Mesodermal cell (in vitro differentiated cells): ENCODE measurements at regions not wholly inside any gene's neighbourhood (a gene's known extent, or its start where the extent isn't known, plus 50 kb on each side); places are given as distances from the start of the nearest gene placed in this dataset.
"Not testable (repeated sequence)": the region's sequence is repeated elsewhere in the genome, so short reads cannot be mapped to it uniquely, and the experiment has no call there.

Source experiments
- H3K27ac ChIP-seq: 2 replicates; pipeline ENCODE4 v1.7.0; 2013; ENCODE audit warnings: mild to moderate bottlenecking, low read depth, low read length, moderate library complexity; ENCODE audit not compliant: severe bottlenecking
- H3K36me3 ChIP-seq: 2 replicates; pipeline ENCODE4 v1.7.1; 2013; ENCODE audit warnings: mild to moderate bottlenecking, low read length, moderate library complexity; ENCODE audit not compliant: control insufficient read depth, insufficient read depth
- H3K4me1 ChIP-seq: one replicate; pipeline ENCODE4 v1.7.1; 2013; ENCODE audit warnings: mild to moderate bottlenecking, low read length; ENCODE audit not compliant: insufficient read depth, control insufficient read depth, poor library complexity, severe bottlenecking
- H3K4me3 ChIP-seq: 2 replicates; pipeline ENCODE4 v1.7.0; 2013; ENCODE audit warnings: low read length, control low read depth, mild to moderate bottlenecking; ENCODE audit not compliant: insufficient read depth, poor library complexity, severe bottlenecking; ENCODE audit errors: extremely low read depth
- H3K9me3 ChIP-seq: 2 replicates; pipeline ENCODE4 v1.7.1; 2013; ENCODE audit warnings: mild to moderate bottlenecking, low read length, moderate library complexity; ENCODE audit not compliant: control insufficient read depth
- WGBS, 2 experiments: methylation state at CpG; one replicate each; pipeline ENCODE4 v1.1.5; 2013; ENCODE audit warnings: missing lambda C conversion rate in 2 of 2; ENCODE audit not compliant: insufficient coverage in 2 of 2; 5-methylcytosine and 5-hydroxymethylcytosine counted together

DNA sequence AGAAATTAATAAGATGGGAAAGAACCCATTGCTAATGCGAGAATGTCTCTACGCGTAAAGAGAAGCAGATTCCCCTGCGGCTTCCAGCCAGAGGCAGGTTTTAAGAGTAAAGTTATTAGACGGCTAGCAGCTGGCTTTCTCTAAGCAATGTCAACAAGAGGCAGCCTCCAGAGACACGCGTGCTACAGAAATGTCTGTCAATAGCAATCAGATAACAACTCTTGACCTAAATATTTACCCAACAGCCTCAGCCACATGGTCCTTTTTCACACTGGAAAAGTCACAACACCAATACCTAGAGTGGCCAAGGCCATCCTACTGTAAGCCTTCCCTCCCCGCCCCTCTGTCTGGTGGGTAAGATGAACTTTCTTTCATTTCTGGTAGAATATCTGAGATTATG, 146.0 kb upstream of the SFSWAP start:
- Histone ChIP-seq H3K27ac (no peak overlapping the region), H3K4me1 (no peaks in the 10 kb centered on the region), H3K4me3 (no peak overlapping the region), H3K9me3 (no peaks in the 10 kb centered on the region), H3K36me3 (no peaks in the 10 kb centered on the region)
- WGBS, 2 experiments: 91 to 100% methylated on average over 2 to 7 of the region's 8 CpGs

- 79 to 87% methylated on average over 18 of the region's 25 CpGs for WGBS, 2 experiments
- no peaks in the 10 kb centered on the region for H3K9me3 ChIP-seq
- H3K27ac ChIP-seq: no peak overlapping the region
- no peak overlapping the region for H3K4me3 ChIP-seq
- H3K4me1 ChIP-seq: no peaks in the 10 kb centered on the region
- H3K36me3 ChIP-seq: no peaks in the 10 kb centered on the region
These were observed 145.4 kb upstream of the SFSWAP start for GRCh38 chr12:131565267-131566015.

DNA sequence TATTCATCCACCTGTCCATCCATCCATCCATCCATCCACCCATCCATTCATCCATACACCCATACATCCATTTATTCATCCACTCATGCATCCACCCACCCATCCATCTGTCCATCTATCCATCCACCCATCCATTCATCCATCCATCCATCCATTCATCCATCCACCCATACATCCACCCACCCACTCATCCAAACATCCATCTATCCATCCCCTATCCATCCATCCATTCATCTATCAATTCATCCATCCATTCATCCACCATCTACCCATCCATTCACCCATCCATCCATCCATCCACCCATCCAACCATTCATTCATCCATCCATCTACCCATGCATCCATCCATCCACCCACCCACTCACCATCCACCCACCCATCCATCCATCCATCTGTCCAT, 142.6 kb upstream of the SFSWAP start:
- H3K27ac ChIP-seq: no peak overlapping the region
- H3K9me3 ChIP-seq: no peaks in the 10 kb centered on the region
- H3K36me3 ChIP-seq: no peaks in the 10 kb centered on the region
- H3K4me1 ChIP-seq: no peaks in the 10 kb centered on the region
- no peak overlapping the region for H3K4me3 ChIP-seq

DNA sequence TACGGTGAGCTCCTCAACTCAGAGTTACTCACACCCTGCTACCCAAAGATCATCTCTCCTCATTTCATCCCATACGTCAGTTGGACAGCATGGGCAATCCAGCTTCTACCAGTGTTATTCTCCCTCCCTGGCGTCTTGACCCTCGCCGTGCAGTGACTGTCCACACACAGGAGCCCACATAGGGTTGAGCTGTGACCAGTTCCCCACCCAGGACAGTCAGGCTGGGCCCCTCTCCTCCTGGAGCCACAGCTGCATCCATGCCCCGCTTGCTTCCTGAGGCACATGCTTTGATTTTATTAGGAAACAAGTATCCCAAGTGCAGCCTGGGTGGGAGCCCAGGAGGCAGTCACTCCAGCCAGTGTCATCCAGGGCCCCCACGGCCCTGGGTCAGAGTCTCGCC, 140.3 kb upstream of the SFSWAP start:
- no peaks in the 10 kb centered on the region for H3K36me3 ChIP-seq
- 92 to 95% methylated on average over 7 of the region's 8 CpGs for WGBS, 2 experiments
- no peaks in the 10 kb centered on the region for H3K9me3 ChIP-seq
- H3K27ac ChIP-seq: no peak overlapping the region
- H3K4me1 ChIP-seq: no peaks in the 10 kb centered on the region
- no peak overlapping the region for H3K4me3 ChIP-seq

DNA sequence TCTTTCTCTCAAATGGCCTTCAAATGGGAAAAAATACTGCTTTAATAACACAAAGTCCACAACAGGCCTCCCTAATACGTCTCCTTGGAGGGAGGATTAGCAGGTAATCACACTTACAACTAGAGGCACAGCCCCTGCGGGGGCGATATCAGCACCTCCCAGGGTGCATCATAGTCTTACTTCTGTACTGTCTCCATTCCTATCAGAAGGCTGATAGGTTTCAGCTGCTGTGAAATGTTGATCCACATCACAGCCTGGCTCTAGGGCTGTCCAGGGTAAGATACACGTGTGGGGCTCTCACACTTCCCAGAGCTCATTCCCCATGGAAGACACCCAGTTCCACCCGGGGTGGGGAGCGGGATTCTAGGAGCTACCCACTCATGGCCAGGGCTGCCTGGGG, 139.1 kb upstream of the SFSWAP start:
- Histone ChIP-seq H3K27ac (no peak overlapping the region), H3K9me3 (peaks cover 5% of the 10 kb centered on the region), H3K36me3 (no peaks in the 10 kb centered on the region), H3K4me3 (no peak overlapping the region), H3K4me1 (no peaks in the 10 kb centered on the region)
- 69 to 85% methylated on average over 3 of the region's 6 CpGs for WGBS, 2 experiments

GRCh38 chr12:131572626-131573025, 138.3 kb upstream of the SFSWAP start:
- Histone ChIP-seq H3K9me3 (peaks cover 6% of the 10 kb centered on the region), H3K27ac (no peak overlapping the region), H3K36me3 (no peaks in the 10 kb centered on the region), H3K4me3 (no peak overlapping the region), H3K4me1 (no peaks in the 10 kb centered on the region)
- 83 to 88% methylated on average over 10 to 12 of the region's 15 CpGs for WGBS, 2 experiments

DNA sequence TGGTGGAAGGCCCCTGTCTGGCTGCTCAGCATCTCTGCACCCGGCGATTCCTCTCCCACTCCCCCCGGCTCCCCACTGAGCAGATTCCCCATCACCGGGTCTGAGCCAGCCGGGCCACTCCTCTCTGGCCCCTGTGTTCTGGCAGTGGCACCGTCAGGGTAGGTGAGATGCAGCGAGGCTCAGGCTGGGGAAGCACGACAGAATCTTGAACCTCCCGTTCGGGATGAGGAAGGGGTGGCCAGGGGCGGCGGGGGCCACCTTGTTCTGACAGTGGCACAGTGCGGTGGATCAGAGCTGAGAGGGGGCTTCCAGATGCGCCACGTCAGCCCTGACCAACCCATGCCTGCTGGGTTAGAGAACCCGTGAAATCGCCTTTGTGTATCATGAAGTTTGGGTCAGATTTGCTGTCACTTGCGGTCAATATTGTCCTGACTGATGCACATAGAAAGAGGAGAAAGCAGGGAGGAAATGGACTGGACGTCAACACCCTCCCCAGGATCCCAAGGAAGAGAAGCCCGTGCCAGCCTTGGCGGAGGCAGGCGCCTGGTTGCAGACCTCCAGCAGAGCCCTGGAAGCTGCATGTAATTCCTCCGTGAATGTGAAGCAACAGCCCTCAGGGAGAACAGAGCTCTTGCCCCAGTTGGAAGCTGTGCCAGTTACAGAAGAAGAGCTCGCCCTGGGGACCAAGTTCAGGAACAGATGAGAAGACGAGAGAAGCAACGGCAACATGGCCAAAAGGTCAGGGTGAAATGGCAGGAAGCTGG, 137.1 kb upstream of the SFSWAP start:
- WGBS, 2 experiments: 69 to 81% methylated on average over 22 to 23 of the region's 26 CpGs
- Histone ChIP-seq H3K27ac (no peak overlapping the region), H3K9me3 (peaks cover 8% of the 10 kb centered on the region), H3K4me1 (no peaks in the 10 kb centered on the region), H3K36me3 (no peaks in the 10 kb centered on the region), H3K4me3 (no peak overlapping the region)

DNA sequence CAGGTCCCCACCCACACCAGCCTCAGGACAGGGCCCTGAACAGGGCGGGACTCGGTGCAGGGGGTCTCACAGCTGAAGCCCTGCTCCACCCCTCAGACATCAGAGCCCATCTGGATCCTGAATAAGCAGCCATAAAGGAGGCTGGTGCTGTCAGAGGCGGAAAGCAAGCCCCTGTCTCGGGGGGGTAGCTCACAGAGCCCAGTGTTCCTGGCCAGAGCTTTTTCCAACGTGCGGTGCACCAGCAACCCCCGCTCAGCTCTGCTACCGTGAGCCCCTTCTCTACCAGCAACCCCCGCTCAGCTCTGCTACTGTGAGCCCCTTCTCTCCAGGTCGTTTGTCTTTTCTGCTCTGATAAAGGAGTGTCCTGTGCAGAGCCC, 136.5 kb upstream of the SFSWAP start:
- no peaks in the 10 kb centered on the region for H3K4me1 ChIP-seq
- peaks cover 11% of the 10 kb centered on the region for H3K9me3 ChIP-seq
- H3K27ac ChIP-seq: no peak overlapping the region
- no peaks in the 10 kb centered on the region for H3K36me3 ChIP-seq
- H3K4me3 ChIP-seq: no peak overlapping the region
- WGBS, 2 experiments: 59% methylated on average over 6 to 9 of the region's 10 CpGs

- H3K9me3 ChIP-seq: peaks cover 11% of the 10 kb centered on the region
- 92 to 96% methylated on average over 3 to 4 of the region's 4 CpGs for WGBS, 2 experiments
- H3K27ac ChIP-seq: no peak overlapping the region
- H3K4me1 ChIP-seq: no peaks in the 10 kb centered on the region
- no peak overlapping the region for H3K4me3 ChIP-seq
- no peaks in the 10 kb centered on the region for H3K36me3 ChIP-seq
These were observed 135.5 kb upstream of the SFSWAP start for GRCh38 chr12:131575371-131575770.

DNA sequence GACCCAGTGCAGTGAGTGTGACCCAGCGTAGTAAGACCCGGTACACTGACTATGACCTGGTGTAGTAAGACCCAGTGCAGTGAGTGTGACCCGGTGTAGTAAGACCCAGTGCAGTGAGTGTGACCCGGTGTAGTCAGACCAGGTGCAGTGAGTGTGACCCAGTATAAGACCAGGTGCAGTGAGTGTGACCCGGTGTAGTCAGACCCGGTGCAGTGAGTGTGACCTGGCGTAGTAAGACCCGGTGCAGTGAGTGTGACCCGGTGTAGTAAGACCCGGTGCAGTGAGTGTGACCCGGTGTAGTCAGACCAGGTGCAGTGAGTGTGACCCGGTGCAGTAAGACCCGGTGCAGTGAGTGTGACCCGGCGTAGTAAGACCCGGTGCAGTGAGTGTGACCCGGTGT, 134.2 kb upstream of the SFSWAP start:
- peaks cover 11% of the 10 kb centered on the region for H3K9me3 ChIP-seq
- 78 to 79% methylated on average over 10 of the region's 17 CpGs for WGBS, 2 experiments
- not testable (repeated sequence) for H3K27ac ChIP-seq, H3K4me3 ChIP-seq, H3K36me3 ChIP-seq, H3K4me1 ChIP-seq

GRCh38 chr12:131577766-131578165, 133.1 kb upstream of the SFSWAP start:
- Histone ChIP-seq H3K36me3 (no peaks in the 10 kb centered on the region), H3K27ac (no peak overlapping the region), H3K4me3 (no peak overlapping the region), H3K9me3 (peaks cover 11% of the 10 kb centered on the region), H3K4me1 (no peaks in the 10 kb centered on the region)
- WGBS, 2 experiments: 77 to 91% methylated on average over 4 to 5 of the region's 6 CpGs
